Dermis microvascular lymphatic vessel endothelial cell (primary cell): ENCODE measurements at regions not wholly inside any gene's neighbourhood (a gene's known extent, or its start where the extent isn't known, plus 50 kb on each side); places are given as distances from the start of the nearest gene placed in this dataset.

Source experiments
- DNase-seq, 2 donors: peaks; one replicate each; pipeline versions ENCODE4 v3.0.0 to v3.0.0-alpha.2; 2010; ENCODE audit warnings: low read depth in 2 of 2

- no peak for DNase-seq
Measured at GRCh38 chr11:32039149-32039548, 51.7 kb upstream of the RCN1 start.

GRCh38 chr11:32034680-32035079 is 56.2 kb upstream of the RCN1 start:
- no peak for DNase-seq

- no peak for DNase-seq
Measured at GRCh38 chr11:32034149-32034548, 56.7 kb upstream of the RCN1 start.

GRCh38 chr11:32033491-32033890 is 57.4 kb upstream of the RCN1 start:
- no peak for DNase-seq

- DNase-seq: no peak
Measured at GRCh38 chr11:32033067-32033466, 57.8 kb upstream of the RCN1 start.

GRCh38 chr11:32032478-32032877 is 58.4 kb upstream of the RCN1 start:
- DNase-seq: no peak

- DNase-seq: no peak
Measured at GRCh38 chr11:32032052-32032451, 58.8 kb upstream of the RCN1 start.

GRCh38 chr11:32030875-32031503 is 59.9 kb upstream of the RCN1 start:
- DNase-seq: no peak

GRCh38 chr11:32029721-32030120 is 61.2 kb upstream of the RCN1 start:
- no peak for DNase-seq

GRCh38 chr11:32028201-32028600 is 62.7 kb upstream of the RCN1 start:
- no peak for DNase-seq

GRCh38 chr11:32026766-32027165 is 64.1 kb upstream of the RCN1 start:
- no peak for DNase-seq

GRCh38 chr11:32024948-32025347 is 65.9 kb upstream of the RCN1 start:
- DNase-seq: no peak

GRCh38 chr11:32023370-32024305 is 67.2 kb upstream of the RCN1 start:
- DNase-seq: no peak

GRCh38 chr11:32018672-32019071 is 72.2 kb upstream of the RCN1 start:
- no peak for DNase-seq

- no peak for DNase-seq
Measured at GRCh38 chr11:32016111-32016510, 74.8 kb upstream of the RCN1 start.

- no peak for DNase-seq
Measured at GRCh38 chr11:32015427-32015826, 75.4 kb upstream of the RCN1 start.

GRCh38 chr11:32013603-32014002 is 77.3 kb upstream of the RCN1 start:
- DNase-seq: no peak

GRCh38 chr11:32012049-32012448 is 78.8 kb upstream of the RCN1 start:
- no peak for DNase-seq

- DNase-seq: no peak
Measured at GRCh38 chr11:32008880-32009551, 81.9 kb upstream of the RCN1 start.

GRCh38 chr11:32006799-32007388 is 84.0 kb upstream of the RCN1 start:
- DNase-seq: peak in 1 of 2 donors; percentile 41

GRCh38 chr11:32005786-32006416 is 85.0 kb upstream of the RCN1 start:
- no peak for DNase-seq

GRCh38 chr11:32003335-32003734 is 87.5 kb upstream of the RCN1 start:
- DNase-seq: no peak
